GM23338 (cell line): ENCODE measurements at regions not wholly inside any gene's neighbourhood (a gene's known extent, or its start where the extent isn't known, plus 50 kb on each side); places are given as distances from the start of the nearest gene placed in this dataset.

Source experiments
- ATAC-seq: fragments of 200-7000 bp; cut with Tn5 transposase; 3 replicates; pipeline ENCODE4 v1.9.1; 2020
- DNase-seq: peaks from one replicate; pipeline ENCODE4 v3.0.0-alpha.2; 2015; ENCODE audit warnings: low spot score
- H2AFZ ChIP-seq: fragments of 200-600 bp; sonication (generic); 2 replicates; pipeline ENCODE4 v1.8.0; 2016; ENCODE audit warnings: antibody characterized with exemption, mild to moderate bottlenecking, moderate library complexity
- H3F3A ChIP-seq: fragments of 200-600 bp; sonication (generic); replicated peaks from 2 replicates; pipeline ENCODE4 v1.8.0; 2017; ENCODE audit warnings: antibody characterized with exemption, mixed run types, low read depth
- H3K27ac ChIP-seq: fragments of 200-600 bp; sonication (generic); 2 replicates; pipeline ENCODE4 v1.6.1; 2016; ENCODE audit warnings: low read depth
- H3K27me3 ChIP-seq: fragments of 200-600 bp; sonication (generic); 2 replicates; pipeline ENCODE4 v1.8.0; 2016; ENCODE audit warnings: mild to moderate bottlenecking, mixed run types, moderate library complexity; ENCODE audit not compliant: insufficient read depth
- H3K36me3 ChIP-seq: fragments of 200-600 bp; sonication (generic); 2 replicates; pipeline ENCODE4 v1.8.0; 2016; ENCODE audit warnings: mild to moderate bottlenecking; ENCODE audit not compliant: insufficient read depth
- H3K4me1 ChIP-seq: fragments of 200-600 bp; sonication (generic); 2 replicates; pipeline ENCODE4 v1.8.0; 2016; ENCODE audit warnings: mild to moderate bottlenecking, moderate library complexity; ENCODE audit not compliant: insufficient read depth
- H3K4me2 ChIP-seq: fragments of 200-600 bp; sonication (generic); 2 replicates; pipeline ENCODE4 v1.7.1; 2017; ENCODE audit warnings: mixed run types
- H3K4me3 ChIP-seq: fragments of 200-600 bp; sonication (generic); 2 replicates; pipeline ENCODE4 v1.6.1; 2016; ENCODE audit warnings: mixed run types
- H3K79me2 ChIP-seq: fragments of 200-600 bp; sonication (generic); replicated peaks from 2 replicates; pipeline ENCODE4 v1.8.0; 2017; ENCODE audit warnings: mild to moderate bottlenecking; ENCODE audit not compliant: insufficient read depth
- H3K9me2 ChIP-seq: fragments of 200-600 bp; sonication (generic); 2 replicates; pipeline ENCODE4 v1.8.0; 2017; ENCODE audit not compliant: insufficient read depth
- H4K20me1 ChIP-seq: fragments of 200-600 bp; sonication (generic); replicated peaks from 2 replicates; pipeline ENCODE4 v1.8.0; 2017; ENCODE audit warnings: mild to moderate bottlenecking; ENCODE audit not compliant: insufficient read depth
- H3K27ac Mint-ChIP-seq: 2 replicates; pipeline ENCODE4 v1.8.0; 2020; ENCODE audit warnings: inconsistent platforms, mild to moderate bottlenecking, moderate library complexity, mixed read lengths
- H3K27me3 Mint-ChIP-seq: 3 replicates; pipeline ENCODE4 v1.8.0; 2022; ENCODE audit warnings: low read depth, mild to moderate bottlenecking, moderate library complexity, mixed read lengths, inconsistent platforms; ENCODE audit not compliant: insufficient read depth, poor library complexity
- H3K36me3 Mint-ChIP-seq: 3 replicates; pipeline ENCODE4 v1.8.0; 2021; ENCODE audit warnings: low read depth, mild to moderate bottlenecking, inconsistent platforms, moderate library complexity, mixed read lengths
- H3K4me1 Mint-ChIP-seq: 3 replicates; pipeline ENCODE4 v1.8.0; 2020; ENCODE audit warnings: mild to moderate bottlenecking, inconsistent platforms, mixed read lengths
- H3K4me3 Mint-ChIP-seq: 3 replicates; pipeline ENCODE4 v1.8.0; 2021; ENCODE audit warnings: moderate library complexity, mild to moderate bottlenecking, inconsistent platforms, mixed read lengths
- H3K9me3 Mint-ChIP-seq: 3 replicates; pipeline ENCODE4 v1.8.0; 2020; ENCODE audit warnings: moderate library complexity, mild to moderate bottlenecking, inconsistent platforms, mixed read lengths
- CTCF ChIP-seq, 2 experiments: fragments of 200-600 bp in 1 of 2; sonication (generic) in 1 of 2; conservative IDR thresholded peaks; 2 replicates each; pipeline versions ENCODE4 v1.5.1 to v1.6.1; 2016 to 2017; ENCODE audit warnings: antibody characterized with exemption in 2 of 2, low read depth in 2 of 2, mild to moderate bottlenecking in 2 of 2, moderate library complexity in 1 of 2
- ETS1 ChIP-seq: IDR thresholded peaks from 2 replicates; pipeline ENCODE4 v1.6.1; 2016; ENCODE audit warnings: antibody characterized with exemption
- EZH2 ChIP-seq: fragments of 200-600 bp; sonication (generic); IDR thresholded peaks from one replicate; pipeline ENCODE4 v1.8.0; 2017; ENCODE audit warnings: antibody characterized with exemption, mild to moderate bottlenecking, low read depth; ENCODE audit not compliant: unreplicated experiment
- EZH2phosphoT487 ChIP-seq: fragments of 200-600 bp; sonication (generic); IDR thresholded peaks from one replicate; pipeline ENCODE4 v1.8.1; 2018; ENCODE audit warnings: antibody characterized with exemption; ENCODE audit not compliant: unreplicated experiment
- JUNB ChIP-seq: IDR thresholded peaks from one replicate; pipeline ENCODE4 v1.6.1; 2016; ENCODE audit warnings: antibody characterized with exemption; ENCODE audit not compliant: unreplicated experiment
- NANOG ChIP-seq: IDR thresholded peaks from 2 replicates; pipeline ENCODE4 v1.6.1; 2016; ENCODE audit warnings: antibody characterized with exemption, borderline replicate concordance
- POLR2AphosphoS5 ChIP-seq: IDR thresholded peaks from 2 replicates; pipeline ENCODE4 v1.6.1; 2016; ENCODE audit warnings: antibody characterized with exemption, low read depth
- REST ChIP-seq: IDR thresholded peaks from one replicate; pipeline ENCODE4 v1.6.1; 2018; ENCODE audit warnings: antibody characterized with exemption; ENCODE audit not compliant: unreplicated experiment
- STAT1 ChIP-seq: IDR thresholded peaks from one replicate; pipeline ENCODE4 v1.6.1; 2016; ENCODE audit warnings: antibody characterized with exemption; ENCODE audit not compliant: unreplicated experiment
- ZNF114 ChIP-seq: fragments of 250-450 bp; sonication (Bioruptor Pico); IDR thresholded peaks from 2 replicates; pipeline ENCODE4 v1.5.0; 2020; ENCODE audit warnings: mild to moderate bottlenecking, moderate library complexity
- ZNF331 ChIP-seq: fragments of 250-450 bp; sonication (Bioruptor Pico); IDR thresholded peaks from 2 replicates; pipeline ENCODE4 v1.5.0; 2020; ENCODE audit warnings: low read depth, mild to moderate bottlenecking, moderate library complexity
- ZNF462 ChIP-seq: fragments of 250-450 bp; sonication (Bioruptor Pico); IDR thresholded peaks from 2 replicates; pipeline ENCODE4 v1.5.0; 2020; ENCODE audit warnings: mild to moderate bottlenecking, moderate library complexity

- TF ChIP-seq NANOG (no peak), ETS1 (no peak), POLR2AphosphoS5 (no peak), ZNF331 (CRISPR knock-in tag) (no peak), JUNB (no peak)
Observed at GRCh38 chr12:47017041-47017713, 62.2 kb upstream of the PCED1B start (continued).

GRCh38 chr12:47017901-47018475 is 61.4 kb upstream of the PCED1B start:
- Histone ChIP-seq H3K27me3 (no peaks in the 10 kb centered on the region), H3K9me2 (peaks cover 6% of the 10 kb centered on the region; the same call in 1 of the 2 replicates), H3K79me2 (no peaks in the 10 kb centered on the region), H3K4me2 (no peak overlapping the region), H4K20me1 (no peaks in the 10 kb centered on the region), H3K4me1 (no peaks in the 10 kb centered on the region), H2AFZ (no peak overlapping the region), H3K27ac (no peak overlapping the region), H3K4me3 (no peak overlapping the region), H3F3A (no peaks in the 10 kb centered on the region), H3K36me3 (no peaks in the 10 kb centered on the region)
- Mint-ChIP-seq H3K9me3 (no peaks in the 10 kb centered on the region), H3K27ac (no peak overlapping the region), H3K36me3 (no peaks in the 10 kb centered on the region), H3K27me3 (peaks cover 7% of the 10 kb centered on the region), H3K4me1 (no peaks in the 10 kb centered on the region), H3K4me3 (no peak overlapping the region)
- DNase-seq (no peak), ATAC-seq (no peak)
- no peak for TF ChIP-seq POLR2AphosphoS5
- TF ChIP-seq NANOG = no peak
- no peak for TF ChIP-seq ZNF331 (CRISPR knock-in tag)
- no peak for TF ChIP-seq CTCF (conservative IDR thresholded peaks at IDR 0.05; ENCODE audit: low read depth in 2 of 2)
- no peak for TF ChIP-seq EZH2phosphoT487
- TF ChIP-seq ZNF462 (CRISPR knock-in tag) = no peak
- TF ChIP-seq ZNF114 = no peak
- TF ChIP-seq EZH2 = no peak
- no peak for TF ChIP-seq JUNB
- TF ChIP-seq STAT1 = no peak
- no peak for TF ChIP-seq REST
